Suprapubic skin (tissue), 4 donors: ENCODE measurements at regions not wholly inside any gene's neighbourhood (a gene's known extent, or its start where the extent isn't known, plus 50 kb on each side); places are given as distances from the start of the nearest gene placed in this dataset.

Source experiments
- DNase-seq, 2 donors: peaks; one replicate each; pipeline ENCODE4 v3.0.0-alpha.2; 2019; ENCODE audit warnings: low spot score in 2 of 2
- H3K27ac ChIP-seq: fragments of 200-600 bp; sonication (generic); one replicate; pipeline ENCODE4 v1.5.1; 2019
- H3K27me3 ChIP-seq: fragments of 200-600 bp; sonication (generic); one replicate; pipeline ENCODE4 v1.5.1; 2019
- H3K36me3 ChIP-seq: fragments of 200-600 bp; sonication (generic); one replicate; pipeline ENCODE4 v1.5.1; 2019
- H3K4me1 ChIP-seq: fragments of 200-600 bp; sonication (generic); one replicate; pipeline ENCODE4 v1.5.1; 2019
- H3K4me3 ChIP-seq: fragments of 200-600 bp; sonication (generic); one replicate; pipeline ENCODE4 v1.5.1; 2019; ENCODE audit warnings: mild to moderate bottlenecking
- H3K9me3 ChIP-seq: fragments of 200-600 bp; sonication (generic); one replicate; pipeline ENCODE4 v1.5.1; 2019
- EP300 ChIP-seq: sonication (generic); formaldehyde crosslinking; IDR thresholded peaks from one replicate; pipeline ENCODE4 v1.6.1; 2017; ENCODE audit warnings: antibody characterized with exemption
- POLR2A ChIP-seq, 2 donors: fragments of 450-650 bp; IDR thresholded peaks; one replicate each; pipeline ENCODE4 v1.6.1; 2017; ENCODE audit warnings: antibody characterized with exemption in 2 of 2, mild to moderate bottlenecking in 2 of 2, moderate library complexity in 2 of 2
- POLR2AphosphoS5 ChIP-seq, 3 donors: sonication (generic); formaldehyde crosslinking; IDR thresholded peaks; one replicate each; pipeline ENCODE4 v1.6.1; 2017; ENCODE audit warnings: antibody characterized with exemption in 3 of 3
- WGBS: methylation state at CpG from one replicate; pipeline ENCODE4 v1.1.5; 2018; 5-methylcytosine and 5-hydroxymethylcytosine counted together
- TF ChIP-seq, protein P1 (sequence below), 2 donors: fragments of 200-600 bp in 1 of 2; fragments of 450-650 bp in 1 of 2; sonication (generic) in 1 of 2; IDR thresholded peaks; one replicate each; pipeline ENCODE4 v1.5.1; 2016 to 2019; ENCODE audit warnings: antibody characterized with exemption in 2 of 2, mild to moderate bottlenecking in 1 of 2, moderate library complexity in 1 of 2

DNA sequence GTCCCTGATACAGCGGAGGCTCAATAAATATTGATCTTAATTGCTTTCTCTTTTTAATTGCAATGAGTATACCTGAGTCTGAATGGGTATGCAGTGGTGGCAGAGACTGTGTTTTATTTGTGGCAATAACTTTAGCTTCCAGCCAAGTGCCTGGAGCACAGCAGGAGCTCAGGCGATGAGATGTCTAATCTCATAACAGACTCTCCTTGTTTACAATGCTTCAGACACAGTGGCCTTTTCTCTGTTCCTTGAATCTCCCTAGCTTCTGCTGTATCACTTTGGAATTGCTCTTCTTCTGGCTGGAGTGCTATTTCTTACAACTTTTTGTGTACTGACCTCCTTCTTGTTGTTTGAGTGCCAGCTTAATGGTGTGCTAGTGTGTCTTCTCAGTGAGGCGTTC, 91.5 kb upstream of the UNC5C start:
- DNase-seq: no peak
- no peaks in the 10 kb centered on the region for H3K4me1 ChIP-seq
- WGBS: 75% methylated on average over 3 of the region's 3 CpGs
- H3K36me3 ChIP-seq: no peaks in the 10 kb centered on the region
- H3K4me3 ChIP-seq: no peak overlapping the region
- no peak for TF ChIP-seq EP300
- TF ChIP-seq, protein P1, sequence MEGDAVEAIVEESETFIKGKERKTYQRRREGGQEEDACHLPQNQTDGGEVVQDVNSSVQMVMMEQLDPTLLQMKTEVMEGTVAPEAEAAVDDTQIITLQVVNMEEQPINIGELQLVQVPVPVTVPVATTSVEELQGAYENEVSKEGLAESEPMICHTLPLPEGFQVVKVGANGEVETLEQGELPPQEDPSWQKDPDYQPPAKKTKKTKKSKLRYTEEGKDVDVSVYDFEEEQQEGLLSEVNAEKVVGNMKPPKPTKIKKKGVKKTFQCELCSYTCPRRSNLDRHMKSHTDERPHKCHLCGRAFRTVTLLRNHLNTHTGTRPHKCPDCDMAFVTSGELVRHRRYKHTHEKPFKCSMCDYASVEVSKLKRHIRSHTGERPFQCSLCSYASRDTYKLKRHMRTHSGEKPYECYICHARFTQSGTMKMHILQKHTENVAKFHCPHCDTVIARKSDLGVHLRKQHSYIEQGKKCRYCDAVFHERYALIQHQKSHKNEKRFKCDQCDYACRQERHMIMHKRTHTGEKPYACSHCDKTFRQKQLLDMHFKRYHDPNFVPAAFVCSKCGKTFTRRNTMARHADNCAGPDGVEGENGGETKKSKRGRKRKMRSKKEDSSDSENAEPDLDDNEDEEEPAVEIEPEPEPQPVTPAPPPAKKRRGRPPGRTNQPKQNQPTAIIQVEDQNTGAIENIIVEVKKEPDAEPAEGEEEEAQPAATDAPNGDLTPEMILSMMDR (IDR thresholded peaks at IDR 0.05): no peak
- no peak for TF ChIP-seq POLR2A (IDR thresholded peaks at IDR 0.05)
- TF ChIP-seq POLR2AphosphoS5 (IDR thresholded peaks at IDR 0.05): no peak
- H3K27me3 ChIP-seq: no peaks in the 10 kb centered on the region
- no peak overlapping the region for H3K27ac ChIP-seq
- H3K9me3 ChIP-seq: no peaks in the 10 kb centered on the region

GRCh38 chr4:95638920-95639501, 90.2 kb upstream of the UNC5C start:
- 79% methylated on average over 5 of the region's 5 CpGs for WGBS
- TF ChIP-seq POLR2A (IDR thresholded peaks at IDR 0.05) (no peak), POLR2AphosphoS5 (IDR thresholded peaks at IDR 0.05) (no peak), EP300 (no peak)
- TF ChIP-seq, protein P1 (IDR thresholded peaks at IDR 0.05): no peak
- no peak overlapping the region for H3K27ac ChIP-seq

DNA sequence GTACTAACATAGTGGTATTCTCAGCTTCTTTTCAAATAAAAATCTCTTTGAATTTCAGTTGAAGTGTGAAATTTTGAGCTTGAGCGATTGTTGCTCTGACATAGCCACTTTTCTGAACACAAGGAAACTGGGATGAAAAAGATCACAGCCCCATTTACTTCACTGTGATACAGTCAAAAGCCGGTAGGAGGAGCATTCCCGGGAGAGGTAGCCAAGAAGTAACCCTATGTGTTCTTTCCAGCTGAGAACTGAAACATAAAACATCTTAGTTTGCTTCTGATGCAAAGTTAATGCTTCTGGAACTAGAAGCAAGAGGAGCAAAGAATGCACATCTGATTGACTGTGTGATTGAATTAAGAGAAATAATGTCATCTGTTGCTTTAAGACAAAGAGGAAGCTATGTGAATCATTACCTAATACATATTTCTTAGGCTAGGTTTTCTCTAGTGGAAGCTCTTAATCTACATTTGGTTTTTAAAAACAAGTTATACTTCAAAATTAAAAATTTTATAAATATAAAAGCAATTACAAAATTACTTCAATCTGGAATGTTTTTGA, 88.3 kb upstream of the UNC5C start:
- no peak for DNase-seq
- WGBS: 37% methylated on average over 3 of the region's 3 CpGs
- TF ChIP-seq, protein P1 (IDR thresholded peaks at IDR 0.05): peak in 1 of 2 donors; percentile 11
- TF ChIP-seq POLR2AphosphoS5 (IDR thresholded peaks at IDR 0.05): no peak

More at GRCh38 chr4:95638920-95639501, 90.2 kb upstream of the UNC5C start:
- Histone ChIP-seq H3K36me3 (no peaks in the 10 kb centered on the region), H3K9me3 (no peaks in the 10 kb centered on the region), H3K4me1 (no peaks in the 10 kb centered on the region), H3K27me3 (no peaks in the 10 kb centered on the region), H3K4me3 (no peak overlapping the region)
- no peak for DNase-seq

GRCh38 chr4:95636061-95636460, 87.3 kb upstream of the UNC5C start:
- WGBS: 67% methylated on average over 2 of the region's 2 CpGs
- H3K27me3 ChIP-seq: no peaks in the 10 kb centered on the region

More for the DNA sequence above, 88.3 kb upstream of the UNC5C start:
- Histone ChIP-seq H3K27ac (no peak overlapping the region), H3K4me3 (no peak overlapping the region), H3K9me3 (no peaks in the 10 kb centered on the region), H3K4me1 (no peaks in the 10 kb centered on the region), H3K36me3 (no peaks in the 10 kb centered on the region), H3K27me3 (no peaks in the 10 kb centered on the region)

GRCh38 chr4:95627709-95628108, 78.9 kb upstream of the UNC5C start:
- TF ChIP-seq POLR2A (IDR thresholded peaks at IDR 0.05) (no peak), POLR2AphosphoS5 (IDR thresholded peaks at IDR 0.05) (no peak), EP300 (no peak)
- TF ChIP-seq, protein P1 (IDR thresholded peaks at IDR 0.05): no peak
- WGBS: 64% methylated on average over 1 of the region's 1 CpG
- no peak overlapping the region for H3K27ac ChIP-seq

More at GRCh38 chr4:95636061-95636460, 87.3 kb upstream of the UNC5C start:
- no peak overlapping the region for H3K27ac ChIP-seq
- H3K36me3 ChIP-seq: no peaks in the 10 kb centered on the region
- H3K4me3 ChIP-seq: no peak overlapping the region
- DNase-seq: no peak
- H3K4me1 ChIP-seq: no peaks in the 10 kb centered on the region
- TF ChIP-seq POLR2AphosphoS5 (IDR thresholded peaks at IDR 0.05): no peak
- TF ChIP-seq, protein P1 (IDR thresholded peaks at IDR 0.05): no peak
- TF ChIP-seq POLR2A (IDR thresholded peaks at IDR 0.05): no peak
- TF ChIP-seq EP300: no peak
- no peaks in the 10 kb centered on the region for H3K9me3 ChIP-seq

More at GRCh38 chr4:95627709-95628108, 78.9 kb upstream of the UNC5C start:
- Histone ChIP-seq H3K9me3 (no peaks in the 10 kb centered on the region), H3K36me3 (no peaks in the 10 kb centered on the region), H3K4me1 (no peaks in the 10 kb centered on the region), H3K27me3 (no peaks in the 10 kb centered on the region), H3K4me3 (no peak overlapping the region)
- no peak for DNase-seq
